IMR-90 (cell line): ENCODE measurements at regions not wholly inside any gene's neighbourhood (a gene's known extent, or its start where the extent isn't known, plus 50 kb on each side); places are given as distances from the start of the nearest gene placed in this dataset.

Experiments
- ATAC-seq: fragments of 200-7000 bp; cut with Tn5 transposase; 2 replicates; pipeline ENCODE4 v1.9.1; 2020; ENCODE audit warnings: low read depth, mild to moderate bottlenecking, moderate library complexity
- BruUV-seq: library from RNA; stranded (reverse); fragments of 400-500 nt; replicated peaks from 2 replicates; lab custom pipeline; 2021; lab: Mats Ljungman, UMichigan
- CTCF ChIA-PET: fragments of 300-600 bp; formaldehyde crosslinking; extraction: SDS; loops from one replicate; lab custom pipeline; 2021; ENCODE audit warnings: antibody characterized with exemption; lab: Yijun Ruan, JAX
- POLR2A ChIA-PET: fragments of 300-600 bp; sonication (Branson Sonifier 250); formaldehyde crosslinking; loops from one replicate; lab custom pipeline; 2022; ENCODE audit warnings: antibody characterized with exemption; ENCODE audit not compliant: unreplicated experiment; lab: Charles Lee
- DNase-seq: peaks from one replicate; pipeline ENCODE4 v3.0.0; 2013
- H2AFZ ChIP-seq: replicated peaks from 2 replicates; pipeline ENCODE3; 2013; ENCODE audit warnings: low read length, mild to moderate bottlenecking; ENCODE audit not compliant: poor library complexity
- H2AK5ac ChIP-seq: 2 replicates; pipeline ENCODE4 v1.6.1; 2013; ENCODE audit warnings: low read depth, low read length, inconsistent platforms
- H2AK9ac ChIP-seq: replicated peaks from 2 replicates; pipeline ENCODE3; 2013; ENCODE audit warnings: mild to moderate bottlenecking, low read depth, low read length, moderate library complexity; ENCODE audit not compliant: poor library complexity
- H2BK120ac ChIP-seq: 2 replicates; pipeline ENCODE4 v1.6.1; 2013; ENCODE audit warnings: low read depth, low read length, inconsistent platforms
- H2BK15ac ChIP-seq: 3 replicates; pipeline ENCODE4 v1.6.1; 2013; ENCODE audit warnings: low read depth, low read length, inconsistent platforms
- H2BK20ac ChIP-seq: 2 replicates; pipeline ENCODE4 v1.6.1; 2013; ENCODE audit warnings: low read depth, mild to moderate bottlenecking, inconsistent platforms, low read length, moderate library complexity
- H2BK5ac ChIP-seq: 2 replicates; pipeline ENCODE4 v1.6.1; 2013; ENCODE audit warnings: mild to moderate bottlenecking, low read depth, low read length, inconsistent platforms; ENCODE audit not compliant: poor library complexity, severe bottlenecking
- H3K14ac ChIP-seq: replicated peaks from 2 replicates; pipeline ENCODE4 v1.6.1; 2013; ENCODE audit warnings: low read depth, low read length, inconsistent platforms
- H3K18ac ChIP-seq: 2 replicates; pipeline ENCODE4 v1.6.1; 2013; ENCODE audit warnings: low read depth, low read length, control low read depth
- H3K23ac ChIP-seq: 2 replicates; pipeline ENCODE4 v1.6.1; 2013; ENCODE audit warnings: low read depth, low read length, inconsistent platforms
- H3K27ac ChIP-seq: 2 replicates; pipeline ENCODE4 v1.5.1; 2013; ENCODE audit warnings: mild to moderate bottlenecking, control low read depth, low read length; ENCODE audit not compliant: insufficient read depth
- H3K27me3 ChIP-seq: 2 replicates; pipeline ENCODE4 v1.6.1; 2013; ENCODE audit warnings: low read length; ENCODE audit not compliant: control insufficient read depth, insufficient read depth
- H3K36me3 ChIP-seq: 2 replicates; pipeline ENCODE4 v1.6.1; 2013; ENCODE audit warnings: low read length, mixed read lengths; ENCODE audit not compliant: control insufficient read depth, insufficient read depth
- H3K4ac ChIP-seq: 2 replicates; pipeline ENCODE4 v1.6.1; 2013; ENCODE audit warnings: low read depth, low read length, inconsistent platforms
- H3K4me1 ChIP-seq: 2 replicates; pipeline ENCODE4 v1.6.1; 2013; ENCODE audit warnings: low read length, mixed read lengths; ENCODE audit not compliant: control insufficient read depth, insufficient read depth
- H3K4me2 ChIP-seq: 2 replicates; pipeline ENCODE4 v1.6.1; 2013; ENCODE audit warnings: low read depth, mild to moderate bottlenecking, control low read depth, low read length, moderate library complexity
- H3K4me3 ChIP-seq: 2 replicates; pipeline ENCODE4 v1.5.1; 2013; ENCODE audit warnings: low read depth, mild to moderate bottlenecking, control low read depth, low read length, moderate library complexity; ENCODE audit not compliant: insufficient read depth
- H3K56ac ChIP-seq: 2 replicates; pipeline ENCODE4 v1.6.1; 2013; ENCODE audit warnings: low read length, inconsistent platforms; ENCODE audit not compliant: insufficient read depth; ENCODE audit errors: extremely low read depth
- H3K79me1 ChIP-seq, 2 experiments: 2 replicates each; pipeline ENCODE4 v1.6.1; 2013; ENCODE audit warnings: low read length in 2 of 2, inconsistent platforms in 1 of 2, low read depth in 1 of 2
- H3K9ac ChIP-seq: 2 replicates; pipeline ENCODE4 v1.6.1; 2013; ENCODE audit warnings: low read depth, low read length, control low read depth
- H3K9me1 ChIP-seq: 2 replicates; pipeline ENCODE4 v1.6.1; 2013; ENCODE audit warnings: low read length, inconsistent platforms; ENCODE audit not compliant: insufficient read depth
- H3K9me3 ChIP-seq: 2 replicates; pipeline ENCODE4 v1.6.1; 2013; ENCODE audit warnings: low read length; ENCODE audit not compliant: control insufficient read depth, insufficient read depth
- H4K20me1 ChIP-seq: 2 replicates; pipeline ENCODE4 v1.6.1; 2013; ENCODE audit warnings: low read length, inconsistent platforms; ENCODE audit not compliant: insufficient read depth
- H4K5ac ChIP-seq: 2 replicates; pipeline ENCODE4 v1.6.1; 2013; ENCODE audit warnings: mild to moderate bottlenecking, low read depth, low read length, control low read depth
- H4K8ac ChIP-seq, 2 experiments: 2 replicates each; pipeline ENCODE4 v1.6.1; 2013; ENCODE audit warnings: low read depth in 2 of 2, low read length in 2 of 2, control low read depth in 1 of 2, inconsistent platforms in 1 of 2
- H4K91ac ChIP-seq: 2 replicates; pipeline ENCODE4 v1.6.1; 2013; ENCODE audit warnings: low read depth, low read length, inconsistent platforms; ENCODE audit not compliant: insufficient read depth
- BHLHE40 ChIP-seq: fragments of 150-350 bp; IDR thresholded peaks from 2 replicates; pipeline ENCODE4 v1.6.1; 2016; ENCODE audit warnings: mild to moderate bottlenecking, low read depth, low read length
- CEBPB ChIP-seq: IDR thresholded peaks from 2 replicates; pipeline ENCODE4 v1.6.1; 2012; ENCODE audit warnings: low read depth, low read length, improper control_type of control experiment
- NFE2L2 ChIP-seq: fragments of 150-350 bp; IDR thresholded peaks from 2 replicates; pipeline ENCODE4 v1.6.1; 2016; ENCODE audit warnings: low read depth, mild to moderate bottlenecking, low read length
- RAD21 ChIP-seq: IDR thresholded peaks from 2 replicates; pipeline ENCODE4 v1.6.1; 2012; ENCODE audit warnings: low read length, improper control_type of control experiment
- RCOR1 ChIP-seq: IDR thresholded peaks from 2 replicates; pipeline ENCODE4 v1.6.1; 2012; ENCODE audit warnings: mild to moderate bottlenecking, low read length, improper control_type of control experiment; ENCODE audit not compliant: insufficient replicate concordance
- RFX5 ChIP-seq: IDR thresholded peaks from 2 replicates; pipeline ENCODE4 v1.8.0; 2012; ENCODE audit warnings: low read depth, mild to moderate bottlenecking, low read length, moderate library complexity
- USF2 ChIP-seq: fragments of 150-350 bp; IDR thresholded peaks from 2 replicates; pipeline ENCODE4 v1.6.1; 2017; ENCODE audit warnings: mild to moderate bottlenecking, antibody characterized with exemption, low read length, low read depth
- dilution Hi-C: fragments of 300-500 bp; cut with HindIII; formaldehyde crosslinking; loops from one replicate; pipeline ENCODE4 v1.14.3; 2018; ENCODE audit warnings: low sequenced_read_pairs; ENCODE audit not compliant: unreplicated experiment
- in situ Hi-C: fragments of 300-500 bp; cut with MboI; formaldehyde crosslinking; loops from 3 replicates; pipeline ENCODE4 v1.14.3; 2019; ENCODE audit warnings: low sequenced_read_pairs, inconsistent platforms, mixed read lengths
- intact Hi-C: fragments of 100-400 bp; cut with micrococcal nuclease; formaldehyde crosslinking; loops from 2 replicates; pipeline ENCODE4 v1.10.0; 2022

GRCh38 chr1:188660572-188660971 is 1817.1 kb downstream of the BRINP3 start:
- no peaks in the 10 kb centered on the region for H3K36me3 ChIP-seq
- ChIA-PET POLR2A (no interaction called here), CTCF (no interaction called here)
- H3K27ac ChIP-seq: no peak overlapping the region
- no peaks in the 10 kb centered on the region for H3K9me1 ChIP-seq
- no peak overlapping the region for H2AK5ac ChIP-seq
- no peak overlapping the region for H2BK120ac ChIP-seq
- no peak overlapping the region for H4K8ac ChIP-seq
- no peak overlapping the region for H4K91ac ChIP-seq
- H3K4me2 ChIP-seq: no peak overlapping the region
- H3K9ac ChIP-seq: no peak overlapping the region
- TF ChIP-seq RFX5 (no peak), RAD21 (no peak), RCOR1 (no peak), USF2 (no peak), BHLHE40 (no peak), CEBPB (no peak), NFE2L2 (no peak)
- DNase-seq: no peak
- no peak overlapping the region for H2BK5ac ChIP-seq
- in situ Hi-C loops (no loop called here), intact Hi-C loops (no loop called here), dilution Hi-C loops (no loop called here)
- no peak overlapping the region for H3K18ac ChIP-seq
- no peak overlapping the region for H2AFZ ChIP-seq
- no peak overlapping the region for H3K23ac ChIP-seq
- no peaks in the 10 kb centered on the region for H4K20me1 ChIP-seq
- H3K4ac ChIP-seq: no peak overlapping the region
- no peak overlapping the region for H2AK9ac ChIP-seq
- no TSS peak for BruUV-seq
- no peak for ATAC-seq
- no peaks in the 10 kb centered on the region for H3K27me3 ChIP-seq
- no peak overlapping the region for H3K56ac ChIP-seq
- no peaks in the 10 kb centered on the region for H3K9me3 ChIP-seq
- no peak overlapping the region for H4K5ac ChIP-seq
- H3K79me1 ChIP-seq: no peaks in the 10 kb centered on the region
- H2BK15ac ChIP-seq: no peak overlapping the region
- H3K4me3 ChIP-seq: no peak overlapping the region
- H3K4me1 ChIP-seq: no peaks in the 10 kb centered on the region
- no peak overlapping the region for H2BK20ac ChIP-seq
- no peak overlapping the region for H3K14ac ChIP-seq
